ENCODE measurements at regions not wholly inside any gene's neighbourhood (a gene's known extent, or its start where the extent isn't known, plus 50 kb on each side); places are given as distances from the start of the nearest gene placed in this dataset.

DNA sequence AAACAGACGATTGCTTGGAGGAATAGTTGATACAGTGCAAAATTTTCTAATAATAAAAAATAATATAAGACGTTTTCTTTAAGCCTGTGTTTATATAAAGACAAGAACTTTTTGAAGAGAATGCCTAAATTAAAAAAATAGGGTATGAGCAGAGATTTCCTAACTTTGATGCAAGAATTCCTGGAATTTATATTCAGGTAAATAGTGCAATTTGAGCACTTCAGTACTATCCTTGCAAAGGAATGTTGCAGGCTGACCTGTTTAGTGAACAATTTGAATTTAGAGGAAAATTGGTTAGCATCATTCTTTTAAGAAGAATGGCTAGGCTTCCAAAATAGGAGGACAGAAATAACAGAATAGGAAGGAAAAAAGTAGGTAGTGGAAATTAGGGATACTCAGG lies 1172.3 kb downstream of the HACE1 start:
- Mint-ChIP-seq H3K9me3 (no peaks in the 10 kb centered on the region), H3K4me1 (ENCODE audit: unreplicated experiment) (no peaks in the 10 kb centered on the region), H3K27me3 (no peaks in the 10 kb centered on the region), H3K4me3 (no peak overlapping the region), H3K27ac (no peak overlapping the region), H3K36me3 (no peaks in the 10 kb centered on the region)
- no peak for DNase-seq (ENCODE audit: extremely low spot score, unreplicated experiment)
- TF ChIP-seq, protein P1, sequence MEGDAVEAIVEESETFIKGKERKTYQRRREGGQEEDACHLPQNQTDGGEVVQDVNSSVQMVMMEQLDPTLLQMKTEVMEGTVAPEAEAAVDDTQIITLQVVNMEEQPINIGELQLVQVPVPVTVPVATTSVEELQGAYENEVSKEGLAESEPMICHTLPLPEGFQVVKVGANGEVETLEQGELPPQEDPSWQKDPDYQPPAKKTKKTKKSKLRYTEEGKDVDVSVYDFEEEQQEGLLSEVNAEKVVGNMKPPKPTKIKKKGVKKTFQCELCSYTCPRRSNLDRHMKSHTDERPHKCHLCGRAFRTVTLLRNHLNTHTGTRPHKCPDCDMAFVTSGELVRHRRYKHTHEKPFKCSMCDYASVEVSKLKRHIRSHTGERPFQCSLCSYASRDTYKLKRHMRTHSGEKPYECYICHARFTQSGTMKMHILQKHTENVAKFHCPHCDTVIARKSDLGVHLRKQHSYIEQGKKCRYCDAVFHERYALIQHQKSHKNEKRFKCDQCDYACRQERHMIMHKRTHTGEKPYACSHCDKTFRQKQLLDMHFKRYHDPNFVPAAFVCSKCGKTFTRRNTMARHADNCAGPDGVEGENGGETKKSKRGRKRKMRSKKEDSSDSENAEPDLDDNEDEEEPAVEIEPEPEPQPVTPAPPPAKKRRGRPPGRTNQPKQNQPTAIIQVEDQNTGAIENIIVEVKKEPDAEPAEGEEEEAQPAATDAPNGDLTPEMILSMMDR (conservative IDR thresholded peaks at IDR 0.05), result no peak

GRCh38 chr6:103680116-103680515 lies 1179.6 kb downstream of the HACE1 start:
- no peak for DNase-seq (ENCODE audit: extremely low spot score, unreplicated experiment)
- no peak overlapping the region for H3K4me3 Mint-ChIP-seq
- H3K27me3 Mint-ChIP-seq, result no peaks in the 10 kb centered on the region
- TF ChIP-seq, protein P1 (conservative IDR thresholded peaks at IDR 0.05), result no peak
- peaks cover 5% of the 10 kb centered on the region for H3K9me3 Mint-ChIP-seq
- H3K36me3 Mint-ChIP-seq, result no peaks in the 10 kb centered on the region
- peaks cover 4% of the 10 kb centered on the region for H3K4me1 Mint-ChIP-seq (ENCODE audit: unreplicated experiment)
- H3K27ac Mint-ChIP-seq, result no peak overlapping the region

DNA sequence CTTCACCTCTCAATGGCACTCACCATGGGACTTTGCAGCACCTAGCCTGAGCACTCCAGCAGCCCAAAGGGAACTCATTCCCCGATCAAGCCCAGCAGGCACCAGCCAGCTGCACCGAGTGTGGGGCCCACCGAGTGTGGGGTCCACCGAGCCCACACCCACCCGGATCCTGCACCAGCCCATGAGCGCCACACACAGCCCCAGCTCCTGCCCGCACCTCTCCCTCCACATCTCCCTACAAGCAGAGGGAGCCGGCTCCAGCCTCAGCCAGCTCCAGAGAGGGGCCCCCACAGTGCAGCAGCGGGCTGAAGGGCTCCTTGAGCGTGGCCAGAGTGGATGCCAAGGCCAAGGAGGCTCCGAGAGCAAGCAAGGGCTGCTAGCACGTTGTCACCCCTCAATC lies 1182.4 kb downstream of the HACE1 start:
- Mint-ChIP-seq H3K9me3 (peaks cover 5% of the 10 kb centered on the region), H3K27me3 (no peaks in the 10 kb centered on the region), H3K4me3 (no peak overlapping the region), H3K27ac (no peak overlapping the region), H3K4me1 (ENCODE audit: unreplicated experiment) (peaks cover 4% of the 10 kb centered on the region), H3K36me3 (no peaks in the 10 kb centered on the region)
- no peak for DNase-seq (ENCODE audit: extremely low spot score, unreplicated experiment)
- TF ChIP-seq, protein P1 (conservative IDR thresholded peaks at IDR 0.05), result no peak

GRCh38 chr6:103675807-103676406 lies 1183.8 kb downstream of the HACE1 start:
- DNase-seq (ENCODE audit: extremely low spot score, unreplicated experiment), result no peak
- H3K9me3 Mint-ChIP-seq, result peaks cover 5% of the 10 kb centered on the region
- H3K36me3 Mint-ChIP-seq, result no peaks in the 10 kb centered on the region
- no peaks in the 10 kb centered on the region for H3K27me3 Mint-ChIP-seq
- H3K4me1 Mint-ChIP-seq (ENCODE audit: unreplicated experiment), result peaks cover 4% of the 10 kb centered on the region
- no peak overlapping the region for H3K27ac Mint-ChIP-seq
- no peak overlapping the region for H3K4me3 Mint-ChIP-seq
- TF ChIP-seq, protein P1 (conservative IDR thresholded peaks at IDR 0.05), result no peak

GRCh38 chr6:103674790-103675189 lies 1184.9 kb downstream of the HACE1 start:
- Mint-ChIP-seq H3K36me3 (no peaks in the 10 kb centered on the region), H3K9me3 (peaks cover 5% of the 10 kb centered on the region), H3K27ac (no peak overlapping the region), H3K4me3 (no peak overlapping the region), H3K27me3 (no peaks in the 10 kb centered on the region), H3K4me1 (ENCODE audit: unreplicated experiment) (no peaks in the 10 kb centered on the region)
- DNase-seq (ENCODE audit: extremely low spot score, unreplicated experiment), result no peak
- TF ChIP-seq, protein P1 (conservative IDR thresholded peaks at IDR 0.05), result no peak

DNA sequence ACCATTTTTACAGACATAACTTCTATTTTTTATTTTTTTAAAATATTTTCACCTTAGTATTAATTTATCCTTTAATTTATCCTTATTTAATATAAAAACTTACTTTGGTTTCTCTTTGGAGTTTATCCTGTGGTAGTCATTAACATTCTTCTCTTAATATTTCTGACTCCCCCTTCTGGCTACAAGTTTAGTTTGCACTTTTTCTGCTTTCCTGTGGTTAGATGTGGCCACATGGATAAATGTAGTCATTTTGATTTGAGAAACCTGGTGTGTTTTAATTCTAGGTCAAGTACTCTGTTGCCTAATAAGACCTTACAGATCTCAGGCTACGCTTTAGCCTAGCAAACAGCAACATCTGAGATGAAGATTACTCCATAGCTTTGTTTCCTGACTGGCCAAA lies 1187.5 kb downstream of the HACE1 start:
- Mint-ChIP-seq H3K9me3 (peaks cover 5% of the 10 kb centered on the region), H3K4me3 (no peak overlapping the region), H3K27me3 (no peaks in the 10 kb centered on the region), H3K36me3 (no peaks in the 10 kb centered on the region), H3K27ac (no peak overlapping the region), H3K4me1 (ENCODE audit: unreplicated experiment) (no peaks in the 10 kb centered on the region)
- DNase-seq (ENCODE audit: extremely low spot score, unreplicated experiment), result no peak
- TF ChIP-seq, protein P1 (conservative IDR thresholded peaks at IDR 0.05), result peak; percentile 58

Data from type B pancreatic cell (in vitro differentiated cells).